ENCODE measurements at regions not wholly inside any gene's neighbourhood (a gene's known extent, or its start where the extent isn't known, plus 50 kb on each side); places are given as distances from the start of the nearest gene placed in this dataset.

- H3K27me3 Mint-ChIP-seq (ENCODE audit: low read depth in 2 of 2), result no peaks in the 10 kb centered on the region
- H3K27ac Mint-ChIP-seq, result no peak overlapping the region
- H3K4me3 Mint-ChIP-seq, result no peak overlapping the region
- Histone ChIP-seq H3K4me1 (ENCODE audit: control insufficient read depth, insufficient read depth, low read length) (no peaks in the 10 kb centered on the region), H3K4me3 (ENCODE audit: low read length) (no peak overlapping the region), H3K27ac (ENCODE audit: low read length) (no peak overlapping the region), H3K36me3 (ENCODE audit: control insufficient read depth, insufficient read depth, low read length) (no peaks in the 10 kb centered on the region), H3K27me3 (ENCODE audit: control insufficient read depth, insufficient read depth, low read length) (no peaks in the 10 kb centered on the region), H3K9me3 (ENCODE audit: control insufficient read depth, insufficient read depth, low read length) (peaks cover 12% of the 10 kb centered on the region)
- peaks cover 17% of the 10 kb centered on the region for H3K36me3 Mint-ChIP-seq
- intact Hi-C loops (cut with micrococcal nuclease), result no loop called here
- ATAC-seq (no peak), DNase-seq (no peak)
- WGBS (ENCODE audit: insufficient coverage), result 64% methylated on average over 1 of the region's 1 CpG
- peaks cover 25 to 36% of the 10 kb centered on the region in 2 donors for H3K9me3 Mint-ChIP-seq
- no peak for TF ChIP-seq CTCF (IDR thresholded peaks at IDR 0.05)
- H3K4me1 Mint-ChIP-seq, result no peaks in the 10 kb centered on the region
Measured at GRCh38 chr7:119842786-119843185, 430.2 kb upstream of the KCND2 start.

- intact Hi-C loops (cut with micrococcal nuclease), result no loop called here
- no peak for TF ChIP-seq CTCF (IDR thresholded peaks at IDR 0.05)
- H3K9me3 Mint-ChIP-seq, result peaks cover 13 to 25% of the 10 kb centered on the region in 2 donors
- no peaks in the 10 kb centered on the region for H3K9me3 ChIP-seq (ENCODE audit: control insufficient read depth, insufficient read depth, low read length)
- no peak overlapping the region for H3K27ac ChIP-seq (ENCODE audit: low read length)
- no peaks in the 10 kb centered on the region for H3K27me3 Mint-ChIP-seq (ENCODE audit: low read depth in 2 of 2)
- DNase-seq (no peak), ATAC-seq (no peak)
- no peaks in the 10 kb centered on the region for H3K36me3 ChIP-seq (ENCODE audit: control insufficient read depth, insufficient read depth, low read length)
- no peak overlapping the region for H3K27ac Mint-ChIP-seq
- peaks cover 12% of the 10 kb centered on the region for H3K36me3 Mint-ChIP-seq
- H3K4me3 ChIP-seq (ENCODE audit: low read length), result no peak overlapping the region
- H3K4me3 Mint-ChIP-seq, result no peak overlapping the region
- H3K4me1 ChIP-seq (ENCODE audit: control insufficient read depth, insufficient read depth, low read length), result no peaks in the 10 kb centered on the region
- no peaks in the 10 kb centered on the region for H3K4me1 Mint-ChIP-seq
- no peaks in the 10 kb centered on the region for H3K27me3 ChIP-seq (ENCODE audit: control insufficient read depth, insufficient read depth, low read length)
Measured at GRCh38 chr7:119861385-119861784, 411.6 kb upstream of the KCND2 start.

GRCh38 chr7:119868387-119868786 lies 404.6 kb upstream of the KCND2 start:
- H3K27me3 Mint-ChIP-seq (ENCODE audit: low read depth in 2 of 2), result no peaks in the 10 kb centered on the region
- H3K36me3 Mint-ChIP-seq, result peaks cover 13% of the 10 kb centered on the region
- intact Hi-C loops (cut with micrococcal nuclease), result no loop called here
- Histone ChIP-seq H3K27me3 (ENCODE audit: control insufficient read depth, insufficient read depth, low read length) (no peaks in the 10 kb centered on the region), H3K4me3 (ENCODE audit: low read length) (no peak overlapping the region), H3K27ac (ENCODE audit: low read length) (no peak overlapping the region), H3K4me1 (ENCODE audit: control insufficient read depth, insufficient read depth, low read length) (no peaks in the 10 kb centered on the region), H3K36me3 (ENCODE audit: control insufficient read depth, insufficient read depth, low read length) (no peaks in the 10 kb centered on the region), H3K9me3 (ENCODE audit: control insufficient read depth, insufficient read depth, low read length) (no peaks in the 10 kb centered on the region)
- 78% methylated on average over 2 of the region's 2 CpGs for WGBS (ENCODE audit: insufficient coverage)
- no peak for DNase-seq
- H3K4me1 Mint-ChIP-seq, result no peaks in the 10 kb centered on the region
- no peak for TF ChIP-seq CTCF (IDR thresholded peaks at IDR 0.05)
- H3K4me3 Mint-ChIP-seq, result no peak overlapping the region
- ATAC-seq, result no peak
- no peak overlapping the region for H3K27ac Mint-ChIP-seq
- peaks cover 12 to 19% of the 10 kb centered on the region in 2 donors for H3K9me3 Mint-ChIP-seq

- peaks cover under 1% of the 10 kb centered on the region for H3K9me3 ChIP-seq (ENCODE audit: control insufficient read depth, insufficient read depth, low read length)
Measured at GRCh38 chr7:119879835-119880234, 393.1 kb upstream of the KCND2 start.

More at GRCh38 chr7:119879835-119880234, 393.1 kb upstream of the KCND2 start:
- Histone ChIP-seq H3K4me3 (ENCODE audit: low read length) (no peak overlapping the region), H3K27ac (ENCODE audit: low read length) (no peak overlapping the region), H3K27me3 (ENCODE audit: control insufficient read depth, insufficient read depth, low read length) (no peaks in the 10 kb centered on the region), H3K36me3 (ENCODE audit: control insufficient read depth, insufficient read depth, low read length) (no peaks in the 10 kb centered on the region), H3K4me1 (ENCODE audit: control insufficient read depth, insufficient read depth, low read length) (no peaks in the 10 kb centered on the region)
- ATAC-seq, result no peak
- Mint-ChIP-seq H3K4me1 (no peaks in the 10 kb centered on the region), H3K4me3 (no peak overlapping the region), H3K27ac (no peak overlapping the region), H3K36me3 (peaks cover 6% of the 10 kb centered on the region), H3K27me3 (ENCODE audit: low read depth in 2 of 2) (no peaks in the 10 kb centered on the region), H3K9me3 (peaks cover 13 to 31% of the 10 kb centered on the region in 2 donors)
- intact Hi-C loops (cut with micrococcal nuclease), result no loop called here
- no peak for TF ChIP-seq CTCF (IDR thresholded peaks at IDR 0.05)
- DNase-seq, result no peak
- no CpG with 5 or more reads among the region's 1 CpG for WGBS (ENCODE audit: insufficient coverage)

Measured in natural killer cell (primary cell).